ENCODE measurements at regions not wholly inside any gene's neighbourhood (a gene's known extent, or its start where the extent isn't known, plus 50 kb on each side); places are given as distances from the start of the nearest gene placed in this dataset.
A peak's percentile ranks its signal among the peaks of the same experiment; 100 is the strongest.

DNA sequence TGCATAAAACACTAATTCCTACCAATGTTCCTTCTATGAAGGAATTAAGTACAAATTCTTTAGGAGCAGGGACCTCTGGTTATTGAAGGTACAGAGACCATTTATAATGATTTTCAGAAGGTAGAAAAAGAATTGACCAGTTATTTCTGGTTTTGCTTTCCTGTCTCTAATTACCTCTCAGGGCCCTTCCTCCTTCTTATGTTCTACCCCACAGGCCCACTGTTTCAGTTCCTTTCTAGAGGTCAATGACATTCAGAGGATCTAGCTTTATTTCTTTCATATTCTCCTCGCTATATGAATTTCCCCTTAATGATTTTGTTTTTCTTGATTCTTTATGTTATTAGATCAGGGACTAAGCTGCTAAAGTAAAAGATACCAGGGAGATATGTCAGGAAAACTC is 345.0 kb upstream of the SPRY2 start:
- Histone ChIP-seq H3K9me3 (ENCODE audit: control extremely low read depth in 1 of 3, control insufficient read depth in 2 of 3, insufficient read depth in 1 of 3, low read length in 2 of 3) (peaks cover 0 to 10% (median 2%) of the 10 kb centered on the region in 3 donors), H3K27me3 (replicated peaks in 1 of 4; ENCODE audit: control extremely low read depth in 1 of 4, control insufficient read depth in 3 of 4, insufficient read depth in 4 of 4, low read length in 3 of 4) (no peaks in the 10 kb centered on the region), H3K9ac (ENCODE audit: low read length) (no peak overlapping the region), H3K27ac (ENCODE audit: low read length in 2 of 2) (no peak overlapping the region), H3K36me3 (replicated peaks in 1 of 2; ENCODE audit: control extremely low read depth in 1 of 2, control insufficient read depth in 1 of 2, extremely low read depth in 1 of 2, insufficient read depth in 2 of 2, low read length in 1 of 2) (no peaks in the 10 kb centered on the region), H3K79me2 (ENCODE audit: control insufficient read depth, insufficient read depth, low read length) (no peaks in the 10 kb centered on the region), H2AFZ (ENCODE audit: insufficient read depth, low read depth, low read length, poor library complexity, severe bottlenecking) (no peak overlapping the region), H3K4me2 (replicated peaks; ENCODE audit: low read depth, low read length, poor library complexity, severe bottlenecking) (peak overlapping the region; percentile 34), H3K4me3 (ENCODE audit: control extremely low read depth in 1 of 5, extremely low read depth in 1 of 5, insufficient read depth in 1 of 5, low read depth in 2 of 5, low read length in 4 of 5) (no peak overlapping the region), H3K4me1 (ENCODE audit: control insufficient read depth in 2 of 2, insufficient read depth in 2 of 2, low read length in 2 of 2) (peaks cover 0 to 12% of the 10 kb centered on the region in 2 donors), H4K20me1 (ENCODE audit: control insufficient read depth, insufficient read depth, low read length, poor library complexity, severe bottlenecking) (no peaks in the 10 kb centered on the region)
- Mint-ChIP-seq H3K27me3 (no peaks in the 10 kb centered on the region), H3K4me1 (peaks cover 7% of the 10 kb centered on the region), H3K27ac (no peak overlapping the region), H3K4me3 (no peak overlapping the region), H3K9me3 (ENCODE audit: insufficient read depth) (no peaks in the 10 kb centered on the region)
- CTCF ChIA-PET: no interaction called here
- WGBS (ENCODE audit: insufficient coverage): no CpG with 5 or more reads among the region's 1 CpG
- intact Hi-C loops (cut with micrococcal nuclease): no loop called here
- DNase-seq (peak; percentile 18), ATAC-seq (ENCODE audit: low read depth) (no peak)
- TF ChIP-seq, protein P1, sequence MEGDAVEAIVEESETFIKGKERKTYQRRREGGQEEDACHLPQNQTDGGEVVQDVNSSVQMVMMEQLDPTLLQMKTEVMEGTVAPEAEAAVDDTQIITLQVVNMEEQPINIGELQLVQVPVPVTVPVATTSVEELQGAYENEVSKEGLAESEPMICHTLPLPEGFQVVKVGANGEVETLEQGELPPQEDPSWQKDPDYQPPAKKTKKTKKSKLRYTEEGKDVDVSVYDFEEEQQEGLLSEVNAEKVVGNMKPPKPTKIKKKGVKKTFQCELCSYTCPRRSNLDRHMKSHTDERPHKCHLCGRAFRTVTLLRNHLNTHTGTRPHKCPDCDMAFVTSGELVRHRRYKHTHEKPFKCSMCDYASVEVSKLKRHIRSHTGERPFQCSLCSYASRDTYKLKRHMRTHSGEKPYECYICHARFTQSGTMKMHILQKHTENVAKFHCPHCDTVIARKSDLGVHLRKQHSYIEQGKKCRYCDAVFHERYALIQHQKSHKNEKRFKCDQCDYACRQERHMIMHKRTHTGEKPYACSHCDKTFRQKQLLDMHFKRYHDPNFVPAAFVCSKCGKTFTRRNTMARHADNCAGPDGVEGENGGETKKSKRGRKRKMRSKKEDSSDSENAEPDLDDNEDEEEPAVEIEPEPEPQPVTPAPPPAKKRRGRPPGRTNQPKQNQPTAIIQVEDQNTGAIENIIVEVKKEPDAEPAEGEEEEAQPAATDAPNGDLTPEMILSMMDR (IDR thresholded peaks at IDR 0.05): no peak
- TF ChIP-seq EZH2 (IDR thresholded peaks at IDR 0.05; ENCODE audit: borderline replicate concordance, insufficient read depth, low read depth, low read length, poor library complexity, severe bottlenecking): no peak
- POLR2A ChIA-PET: interaction anchor here (0.6 kb wide), 1 partner anchor 247 kb away, joined by 8 read pairs; no protein-coding TSS in a partner anchor

DNA sequence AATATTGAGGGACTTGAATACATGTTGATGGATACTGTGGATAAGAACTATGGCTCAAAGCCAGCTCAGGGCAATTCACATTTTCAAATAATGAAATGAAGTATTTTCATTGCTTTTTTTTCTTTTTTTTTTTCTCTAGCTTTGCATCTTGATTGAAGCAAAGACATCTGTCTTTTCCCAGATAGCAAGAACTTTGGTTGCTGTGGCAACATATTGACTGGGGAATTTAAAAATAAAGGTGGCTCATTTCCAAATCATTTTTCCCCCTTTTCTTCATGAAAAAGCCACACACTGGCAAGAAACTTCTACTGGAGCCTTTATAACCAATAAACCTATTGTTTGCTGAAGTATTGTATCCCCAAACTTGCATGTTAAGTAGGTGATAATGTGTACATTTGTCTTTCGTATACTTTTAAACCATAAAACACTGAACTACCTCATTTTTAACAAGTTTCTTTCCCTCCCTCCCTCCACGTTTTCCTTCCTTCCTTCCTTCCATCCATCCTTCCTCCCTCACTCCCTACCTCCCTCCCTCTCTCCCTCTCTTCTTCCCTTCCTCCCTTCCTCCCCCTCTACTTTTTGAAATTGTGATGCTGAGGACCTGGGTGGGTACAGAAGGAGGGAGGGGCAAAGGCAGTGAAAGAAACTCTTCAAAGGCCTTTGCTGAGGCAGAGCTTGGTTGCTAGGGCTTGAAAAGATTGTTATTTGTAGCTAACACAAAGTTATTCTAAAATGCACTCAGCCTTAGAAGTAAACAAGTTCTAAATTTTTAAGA is 343.5 kb upstream of the SPRY2 start:
- Mint-ChIP-seq H3K4me3 (no peak overlapping the region), H3K27me3 (no peaks in the 10 kb centered on the region), H3K9me3 (ENCODE audit: insufficient read depth) (no peaks in the 10 kb centered on the region), H3K27ac (no peak overlapping the region), H3K4me1 (peaks cover 7% of the 10 kb centered on the region)
- no peaks in the 10 kb centered on the region for H4K20me1 ChIP-seq (ENCODE audit: control insufficient read depth, insufficient read depth, low read length, poor library complexity, severe bottlenecking)
- H3K4me1 ChIP-seq (ENCODE audit: control insufficient read depth in 2 of 2, insufficient read depth in 2 of 2, low read length in 2 of 2): peaks cover 0 to 12% of the 10 kb centered on the region in 2 donors
- DNase-seq (no peak), ATAC-seq (ENCODE audit: low read depth) (no peak)
- TF ChIP-seq EZH2 (IDR thresholded peaks at IDR 0.05; ENCODE audit: borderline replicate concordance, insufficient read depth, low read depth, low read length, poor library complexity, severe bottlenecking): no peak
- TF ChIP-seq, protein P1 (IDR thresholded peaks at IDR 0.05): no peak
- H2AFZ ChIP-seq (ENCODE audit: insufficient read depth, low read depth, low read length, poor library complexity, severe bottlenecking): no peak overlapping the region
- POLR2A ChIA-PET: no interaction called here
- peaks cover 0 to 6% (median 2%) of the 10 kb centered on the region in 3 donors for H3K9me3 ChIP-seq (ENCODE audit: control extremely low read depth in 1 of 3, control insufficient read depth in 2 of 3, insufficient read depth in 1 of 3, low read length in 2 of 3)
- no peaks in the 10 kb centered on the region for H3K27me3 ChIP-seq (replicated peaks in 1 of 4; ENCODE audit: control extremely low read depth in 1 of 4, control insufficient read depth in 3 of 4, insufficient read depth in 4 of 4, low read length in 3 of 4)
- H3K4me3 ChIP-seq (ENCODE audit: control extremely low read depth in 1 of 5, extremely low read depth in 1 of 5, insufficient read depth in 1 of 5, low read depth in 2 of 5, low read length in 4 of 5): no peak overlapping the region
- H3K36me3 ChIP-seq (replicated peaks in 1 of 2; ENCODE audit: control extremely low read depth in 1 of 2, control insufficient read depth in 1 of 2, extremely low read depth in 1 of 2, insufficient read depth in 2 of 2, low read length in 1 of 2): no peaks in the 10 kb centered on the region
- H3K27ac ChIP-seq (ENCODE audit: low read length in 2 of 2): no peak overlapping the region
- WGBS (ENCODE audit: insufficient coverage): no CpG with 5 or more reads among the region's 2 CpGs
- no peaks in the 10 kb centered on the region for H3K79me2 ChIP-seq (ENCODE audit: control insufficient read depth, insufficient read depth, low read length)
- intact Hi-C loops (cut with micrococcal nuclease): no loop called here
- CTCF ChIA-PET: no interaction called here
- no peak overlapping the region for H3K4me2 ChIP-seq (replicated peaks; ENCODE audit: low read depth, low read length, poor library complexity, severe bottlenecking)
- H3K9ac ChIP-seq (ENCODE audit: low read length): no peak overlapping the region
